Cardiac septum (tissue), 1 donor: ENCODE measurements at regions not wholly inside any gene's neighbourhood (a gene's known extent, or its start where the extent isn't known, plus 50 kb on each side); places are given as distances from the start of the nearest gene placed in this dataset.
"Not testable (repeated sequence)": the region's sequence is repeated elsewhere in the genome, so short reads cannot be mapped to it uniquely, and the experiment has no call there.

ENCODE experiments used
- DNase-seq: peaks from one replicate; pipeline ENCODE4 v3.0.0-alpha.2; 2020; ENCODE audit warnings: low spot score
- intact Hi-C: fragments of 100-400 bp; cut with DNase I; formaldehyde crosslinking; loops from one replicate; pipeline ENCODE4 v1.14.0; 2022
- donor health status: DM: no; HTN: no; CAD: no.

GRCh38 chr18:961644-962355 lies 57.1 kb downstream of the ADCYAP1 start:
- intact Hi-C loops = loop anchor here (2.0 kb wide), 1 partner anchor 97 kb away; no protein-coding TSS in a partner anchor
- no peak for DNase-seq

DNA sequence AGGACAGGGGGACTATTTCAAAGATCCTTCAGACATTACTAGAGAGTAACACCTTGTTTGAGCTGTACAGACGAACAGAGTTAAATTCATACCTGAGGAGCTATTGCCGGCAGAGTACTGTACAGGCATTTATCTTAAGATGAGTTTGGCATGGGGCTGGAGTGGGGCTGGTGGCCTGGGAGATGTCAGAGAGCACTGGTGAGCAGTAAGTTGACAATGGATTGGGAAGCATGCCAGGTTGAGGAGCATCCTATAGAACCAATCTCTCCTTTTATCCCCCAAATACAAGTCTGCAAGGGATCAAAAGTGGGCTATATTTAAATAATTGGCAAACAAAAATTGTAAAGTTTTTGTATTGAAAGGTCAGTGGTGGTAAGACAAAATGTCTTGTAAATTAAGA lies 58.6 kb downstream of the ADCYAP1 start:
- intact Hi-C loops = no loop called here
- DNase-seq = no peak

- DNase-seq = no peak
- intact Hi-C loops = no loop called here
These were observed 61.5 kb downstream of the ADCYAP1 start for GRCh38 chr18:965921-966758.

DNA sequence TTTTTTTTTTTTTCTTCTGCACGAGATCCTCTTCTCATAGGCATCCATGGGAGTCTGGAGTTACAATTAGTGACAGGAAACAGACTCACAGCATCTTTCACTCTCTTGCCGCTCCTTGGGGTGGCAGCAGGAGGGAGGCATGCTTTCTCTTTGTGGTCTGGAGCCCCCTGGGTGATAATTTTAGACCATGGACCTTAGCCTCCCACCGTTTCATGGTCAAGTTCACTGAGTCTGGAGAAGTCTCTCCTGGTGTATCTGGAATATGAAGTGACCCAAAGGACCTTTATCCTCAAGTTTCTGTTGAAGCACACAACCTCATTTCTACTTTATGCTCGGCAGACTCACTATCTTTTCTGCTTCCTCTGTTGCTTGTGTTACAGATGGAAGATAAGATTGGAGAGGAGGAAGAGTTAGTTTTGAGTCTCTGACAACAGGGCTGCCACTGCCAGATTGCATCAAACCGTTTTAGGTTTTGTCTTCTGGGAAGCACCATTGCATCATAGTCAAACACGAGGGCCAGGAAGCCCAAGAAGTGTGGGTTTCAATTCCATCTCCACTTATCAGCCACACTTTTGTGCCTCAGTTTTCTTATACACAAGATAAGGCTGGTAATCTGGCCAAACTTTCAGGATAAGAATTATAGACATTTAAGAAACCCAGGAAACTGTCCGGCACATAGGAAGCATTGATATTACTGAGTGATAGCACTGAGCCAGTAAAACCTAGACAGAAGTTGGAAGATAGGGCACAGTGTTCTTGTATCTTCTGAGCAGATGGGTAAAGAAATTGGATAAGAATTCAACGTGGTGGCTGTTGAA lies 62.3 kb downstream of the ADCYAP1 start:
- no peak for DNase-seq
- intact Hi-C loops = no loop called here

DNA sequence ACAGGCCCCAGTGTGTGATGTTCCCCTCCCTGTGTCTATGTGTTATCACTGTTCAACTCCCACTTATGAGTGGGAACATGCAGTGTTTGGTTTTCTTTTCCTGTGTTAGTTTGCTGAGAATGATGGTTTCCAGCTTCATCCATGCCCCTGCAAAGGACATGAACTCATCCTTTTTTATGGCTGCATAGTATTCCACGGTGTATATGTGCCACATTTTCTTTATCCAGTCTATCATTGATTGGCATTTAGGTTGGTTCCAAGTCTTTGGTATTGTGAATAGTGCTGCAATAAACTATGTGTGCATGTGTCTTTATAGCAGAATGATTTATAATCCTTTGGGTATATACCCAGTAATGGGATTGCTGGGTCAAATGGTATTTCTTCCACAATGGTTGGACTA lies 64.2 kb downstream of the ADCYAP1 start:
- intact Hi-C loops, DNase-seq: not testable (repeated sequence)

GRCh38 chr18:969311-969710 lies 64.6 kb downstream of the ADCYAP1 start:
- intact Hi-C loops, DNase-seq: not testable (repeated sequence)

- intact Hi-C loops, DNase-seq: not testable (repeated sequence)
These were observed 69.9 kb downstream of the ADCYAP1 start for GRCh38 chr18:974606-975005.

- intact Hi-C loops, DNase-seq: not testable (repeated sequence)
These were observed 71.9 kb downstream of the ADCYAP1 start for GRCh38 chr18:976393-977128.

DNA sequence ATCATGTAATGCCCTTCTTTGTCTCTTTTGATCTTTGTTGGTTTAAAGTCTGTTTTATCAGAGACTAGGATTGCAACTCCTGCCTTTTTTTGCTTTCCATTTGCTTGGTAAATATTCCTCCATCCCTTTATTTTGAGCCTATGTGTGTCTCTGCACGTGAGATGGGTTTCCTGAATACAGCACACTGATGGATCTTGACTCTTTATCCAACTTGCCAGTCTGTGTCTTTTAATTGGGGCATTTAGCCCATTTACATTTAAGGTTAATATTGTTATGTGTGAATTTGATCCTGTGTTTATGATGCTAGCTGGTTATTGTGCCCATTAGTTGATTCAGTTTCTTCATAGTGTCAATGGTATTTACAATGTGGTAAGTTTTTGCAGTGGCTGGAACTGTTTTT lies 72.7 kb downstream of the ADCYAP1 start:
- intact Hi-C loops, DNase-seq: not testable (repeated sequence)

DNA sequence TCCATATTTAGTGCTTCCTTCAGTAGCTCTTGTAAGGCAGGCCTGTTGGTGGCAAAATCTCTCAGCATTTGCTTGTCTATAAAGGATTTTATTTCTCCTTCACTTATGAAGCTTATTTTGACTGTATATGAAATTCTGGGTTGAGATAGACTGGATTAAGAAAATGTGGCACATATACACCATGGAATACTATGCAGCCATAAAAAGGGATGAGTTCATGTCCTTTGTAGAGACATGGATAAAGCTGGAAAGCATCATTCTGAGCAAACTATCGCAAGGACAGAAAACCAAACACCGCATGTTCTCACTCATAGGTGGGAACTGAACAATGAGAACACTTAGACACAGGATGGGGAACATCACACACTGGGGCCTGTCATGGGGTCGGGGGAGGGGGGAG lies 73.1 kb downstream of the ADCYAP1 start:
- intact Hi-C loops, DNase-seq: not testable (repeated sequence)

DNA sequence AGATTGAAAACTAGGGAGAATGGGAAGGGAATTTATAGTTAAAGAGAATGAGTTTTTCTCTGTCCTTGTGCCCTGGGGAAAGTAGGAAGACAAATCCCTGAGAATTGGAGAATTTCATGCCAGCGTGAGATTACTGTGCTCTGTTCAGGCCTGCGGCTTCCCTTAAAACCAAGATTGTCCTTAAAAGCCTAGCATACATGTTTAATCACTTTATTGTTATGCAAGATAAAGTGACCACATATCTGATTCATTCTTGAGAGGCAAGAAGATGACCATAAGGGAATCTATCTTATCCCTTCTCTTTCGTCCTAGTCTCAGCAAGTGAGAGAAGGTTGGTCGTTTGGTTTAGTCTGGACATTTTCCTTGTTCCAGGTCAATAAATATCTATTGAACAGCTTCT lies 75.9 kb downstream of the ADCYAP1 start:
- DNase-seq = no peak
- intact Hi-C loops = no loop called here

DNA sequence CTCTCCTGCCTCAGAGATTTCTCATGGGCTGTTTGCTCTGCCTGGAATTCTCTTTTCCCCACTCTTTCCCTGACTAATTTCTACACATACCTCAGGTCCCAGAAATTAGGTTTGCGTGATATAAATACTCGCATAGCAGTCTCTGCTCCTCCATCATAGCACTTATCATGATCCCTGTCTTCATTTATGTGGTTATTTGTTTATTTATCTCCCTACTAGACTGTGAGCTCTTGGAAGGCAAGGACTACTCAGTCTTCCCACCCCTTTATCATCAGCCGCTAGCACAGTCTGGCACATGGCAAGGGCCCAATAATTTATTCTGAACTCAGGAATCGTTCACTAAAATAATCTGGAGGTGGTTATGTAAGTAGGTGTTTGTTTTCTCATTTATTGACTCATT lies 79.3 kb downstream of the ADCYAP1 start:
- DNase-seq = no peak
- intact Hi-C loops = no loop called here

- no peak for DNase-seq
- intact Hi-C loops = no loop called here
These were observed 80.6 kb downstream of the ADCYAP1 start for GRCh38 chr18:985212-985661.

DNA sequence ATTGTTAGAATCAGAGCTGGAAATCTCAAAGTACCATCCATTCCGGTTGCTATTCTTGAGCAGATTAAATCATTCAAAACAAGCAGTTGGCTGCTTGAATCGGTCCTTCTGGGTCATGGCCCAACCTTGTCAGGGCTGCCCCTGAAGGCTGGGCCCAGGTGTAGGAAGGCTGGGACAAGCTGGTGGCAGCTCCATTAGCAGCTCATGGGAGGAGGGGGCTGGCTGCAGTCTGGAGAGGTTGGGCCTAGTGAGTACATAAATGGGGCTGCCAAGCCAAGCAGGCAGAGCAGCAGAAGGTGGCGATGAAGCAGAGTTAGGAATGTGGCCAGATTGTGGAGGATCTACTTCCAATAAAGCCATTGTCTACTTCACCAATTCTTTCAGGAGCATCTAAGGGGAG lies 81.4 kb downstream of the ADCYAP1 start:
- no peak for DNase-seq
- intact Hi-C loops = no loop called here

DNA sequence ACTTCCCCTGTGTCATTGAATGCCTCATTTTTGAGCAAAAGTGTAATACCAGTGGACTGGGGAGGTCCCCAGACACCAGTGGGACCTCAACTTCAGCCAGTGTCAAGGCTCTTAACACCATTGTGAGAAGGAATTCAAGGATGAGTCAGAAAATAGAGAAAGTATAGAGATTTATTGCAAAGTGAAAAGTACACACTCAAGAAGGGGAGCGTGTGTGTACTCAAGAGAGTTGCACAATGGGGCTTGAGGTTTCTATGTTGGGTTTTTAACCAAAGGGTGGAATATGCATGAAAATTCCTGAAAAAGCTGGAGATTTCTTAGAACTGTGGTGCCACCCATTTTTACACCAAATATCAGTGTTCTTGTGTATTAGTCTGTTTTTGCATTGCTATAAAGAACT lies 81.9 kb downstream of the ADCYAP1 start:
- intact Hi-C loops = no loop called here
- DNase-seq = no peak

DNA sequence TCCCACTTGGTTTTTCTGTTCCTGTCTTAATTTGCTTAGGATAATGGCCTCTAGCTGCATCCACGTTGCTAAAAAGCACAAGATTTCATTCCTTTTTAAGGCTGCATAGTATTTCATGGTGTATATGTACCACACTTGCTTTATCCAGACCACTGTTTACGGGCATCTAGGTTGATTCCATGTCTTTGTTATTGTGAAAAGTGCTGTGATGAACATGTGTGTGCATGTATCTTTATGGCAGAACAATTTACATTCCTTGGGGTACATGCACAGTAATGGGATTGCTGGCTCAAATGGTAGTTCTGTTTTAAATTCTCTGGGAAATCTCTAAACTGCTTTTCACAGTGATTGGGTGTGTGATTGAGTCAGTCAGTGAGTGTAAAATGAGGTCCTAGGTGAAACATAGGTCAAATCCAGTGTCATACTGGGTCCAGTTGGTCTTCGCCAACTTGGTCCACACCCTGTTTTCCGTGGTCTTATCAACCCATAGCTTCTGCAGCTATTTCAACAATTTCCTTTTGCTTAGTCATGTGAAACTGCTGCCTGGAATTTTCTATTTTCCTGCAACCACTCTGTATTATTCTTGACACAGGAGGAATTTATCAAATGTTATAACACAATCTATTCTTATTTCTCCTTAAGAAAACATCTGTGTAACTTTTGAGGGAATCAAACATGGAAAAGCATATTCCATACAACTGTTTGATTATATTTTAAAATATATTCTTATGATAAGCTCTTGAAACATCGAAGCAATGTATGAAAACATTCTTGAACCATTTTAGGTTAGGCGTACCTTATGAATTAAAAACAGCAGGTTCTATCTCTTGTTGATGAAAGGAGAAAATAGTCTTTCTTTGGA lies 82.9 kb downstream of the ADCYAP1 start:
- DNase-seq = no peak
- intact Hi-C loops = no loop called here

GRCh38 chr18:989425-989824 lies 84.8 kb downstream of the ADCYAP1 start:
- intact Hi-C loops = no loop called here
- DNase-seq = no peak

DNA sequence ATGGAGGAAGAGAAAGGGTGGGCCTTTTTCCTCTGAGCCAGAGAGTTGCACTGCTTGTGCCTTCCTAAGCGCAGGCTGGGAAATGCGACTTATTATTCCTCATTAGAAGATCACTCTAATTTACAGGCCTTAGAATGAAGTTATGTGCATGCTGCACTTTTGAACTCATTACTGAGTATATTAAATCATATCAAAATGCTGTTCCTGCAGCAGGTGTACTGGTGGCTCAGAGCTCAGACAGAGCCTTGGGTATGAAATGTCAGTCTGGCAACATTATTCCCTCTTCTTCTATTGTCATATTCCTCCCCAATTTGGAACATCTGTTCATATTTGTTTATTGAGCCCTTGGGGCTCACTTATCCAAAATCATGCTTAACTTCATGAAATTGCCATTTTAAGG lies 85.5 kb downstream of the ADCYAP1 start:
- intact Hi-C loops = no loop called here
- DNase-seq = no peak

- intact Hi-C loops = no loop called here
- no peak for DNase-seq
These were observed 86.8 kb downstream of the ADCYAP1 start for GRCh38 chr18:991441-991840.
